CD4-positive, CD25-positive, alpha-beta regulatory T cell (primary cell): ENCODE measurements at regions not wholly inside any gene's neighbourhood (a gene's known extent, or its start where the extent isn't known, plus 50 kb on each side); places are given as distances from the start of the nearest gene placed in this dataset.
"Not testable (repeated sequence)": the region's sequence is repeated elsewhere in the genome, so short reads cannot be mapped to it uniquely, and the experiment has no call there.

Experiments used
- ATAC-seq, 2 donors: fragments of 150-1000 bp; cut with Tn5 transposase; one replicate each; pipeline ENCODE4 v1.10.0; 2021; ENCODE audit warnings: low read depth in 2 of 2, moderate number of reproducible peaks in 2 of 2, moderate library complexity in 1 of 2
- DNase-seq, 3 donors: peaks; one replicate each; pipeline versions ENCODE4 v3.0.0 to v3.0.0-alpha.2; 2012 to 2022; ENCODE audit warnings: mixed read lengths in 1 of 3
- H3K27ac ChIP-seq: one replicate; pipeline ENCODE4 v1.7.0; 2013; ENCODE audit warnings: mild to moderate bottlenecking, low read length; ENCODE audit not compliant: insufficient read depth, poor library complexity, severe bottlenecking
- H3K27me3 ChIP-seq: one replicate; pipeline ENCODE4 v1.7.0; 2013; ENCODE audit warnings: low read length; ENCODE audit not compliant: control insufficient read depth, insufficient read depth
- H3K36me3 ChIP-seq: one replicate; pipeline ENCODE4 v1.7.0; 2013; ENCODE audit warnings: mild to moderate bottlenecking, low read length, moderate library complexity; ENCODE audit not compliant: control insufficient read depth, insufficient read depth
- H3K4me1 ChIP-seq: 2 replicates; pipeline ENCODE4 v1.7.0; 2013; ENCODE audit warnings: mild to moderate bottlenecking, low read length; ENCODE audit not compliant: insufficient read depth, control insufficient read depth, poor library complexity, severe bottlenecking
- H3K4me3 ChIP-seq: one replicate; pipeline ENCODE4 v1.7.0; 2013; ENCODE audit warnings: low read depth, mild to moderate bottlenecking, low read length, moderate library complexity
- H3K9me3 ChIP-seq, 2 experiments: 1 replicate in 1 of 2; 2 replicates in 1 of 2; pipeline ENCODE4 v1.7.0; 2013; ENCODE audit warnings: low read length in 2 of 2, mild to moderate bottlenecking in 1 of 2, moderate library complexity in 1 of 2; ENCODE audit not compliant: control insufficient read depth in 2 of 2
- H3K27ac Mint-ChIP-seq, 3 donors: one replicate each; pipeline ENCODE4 v1.8.0; 2020 to 2022; ENCODE audit warnings: mild to moderate bottlenecking in 3 of 3, mixed read lengths in 3 of 3, moderate library complexity in 2 of 3
- H3K27me3 Mint-ChIP-seq: one replicate; pipeline ENCODE4 v1.8.0; 2022; ENCODE audit warnings: mild to moderate bottlenecking, mixed read lengths
- H3K36me3 Mint-ChIP-seq: one replicate; pipeline ENCODE4 v1.8.0; 2020; ENCODE audit warnings: mixed read lengths
- H3K4me1 Mint-ChIP-seq, 4 donors: one replicate each; pipeline ENCODE4 v1.8.0; 2020 to 2022; ENCODE audit warnings: mixed read lengths in 4 of 4, mild to moderate bottlenecking in 1 of 4
- H3K4me3 Mint-ChIP-seq, 4 donors: one replicate each; pipeline ENCODE4 v1.8.0; 2020 to 2022; ENCODE audit warnings: mild to moderate bottlenecking in 4 of 4, mixed read lengths in 4 of 4, moderate library complexity in 3 of 4
- H3K9me3 Mint-ChIP-seq, 7 donors: one replicate each; pipeline ENCODE4 v1.8.0; 2020 to 2022; ENCODE audit warnings: mixed read lengths in 7 of 7, mild to moderate bottlenecking in 3 of 7, moderate library complexity in 2 of 7

DNA sequence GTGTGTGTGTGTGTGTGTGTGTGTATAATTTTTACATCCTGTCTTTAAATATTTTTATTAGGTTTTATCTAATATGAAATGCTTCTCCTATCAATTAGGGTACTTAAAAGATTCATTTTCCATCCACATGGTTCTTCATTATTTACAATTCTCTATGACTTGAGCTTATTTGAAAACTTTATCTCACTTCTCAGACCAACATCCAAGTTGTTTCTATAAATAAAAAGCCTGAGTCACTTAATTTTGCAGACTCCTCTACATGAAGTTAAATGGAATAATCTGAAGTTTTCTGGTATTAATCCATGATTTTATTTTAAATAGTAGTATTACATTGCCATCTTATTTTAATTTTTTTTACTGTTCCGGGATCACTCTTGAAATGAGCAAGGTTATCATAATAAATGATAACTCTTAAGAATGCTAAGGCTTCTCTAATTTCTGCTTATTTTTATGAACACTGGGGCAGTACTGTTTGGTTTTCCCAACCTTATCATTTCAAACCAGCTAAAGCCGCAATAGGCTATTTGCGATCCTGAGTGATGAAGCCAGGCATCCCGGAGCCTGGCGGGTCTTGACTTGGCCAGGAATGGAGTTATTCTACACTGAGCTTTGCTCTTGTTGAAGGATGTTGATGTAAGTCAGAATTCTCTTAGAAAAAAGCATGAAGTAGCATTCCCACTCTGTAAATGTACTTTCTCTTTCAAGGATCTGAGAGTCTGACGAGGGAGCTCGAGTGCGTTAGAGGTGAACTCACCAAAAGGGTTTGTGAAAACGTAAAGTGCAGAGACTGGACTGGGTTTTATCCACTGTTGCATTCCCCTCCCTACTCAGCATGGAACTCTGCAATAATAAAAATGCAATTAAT lies 220.2 kb upstream of the LRTM1 start:
- H3K4me3 Mint-ChIP-seq: no peak overlapping the region
- peaks cover 0 to 20% (median 2%) of the 10 kb centered on the region in 7 donors for H3K9me3 Mint-ChIP-seq
- no peaks in the 10 kb centered on the region for H3K27me3 ChIP-seq
- no peak overlapping the region for H3K4me3 ChIP-seq
- no peaks in the 10 kb centered on the region for H3K4me1 ChIP-seq
- H3K27me3 Mint-ChIP-seq: no peaks in the 10 kb centered on the region
- H3K36me3 ChIP-seq: no peaks in the 10 kb centered on the region
- DNase-seq (no peak), ATAC-seq (no peak)
- H3K27ac ChIP-seq: no peak overlapping the region
- H3K36me3 Mint-ChIP-seq: no peaks in the 10 kb centered on the region
- H3K27ac Mint-ChIP-seq: no peak overlapping the region
- H3K9me3 ChIP-seq: no peaks in the 10 kb centered on the region
- H3K4me1 Mint-ChIP-seq: no peaks in the 10 kb centered on the region

DNA sequence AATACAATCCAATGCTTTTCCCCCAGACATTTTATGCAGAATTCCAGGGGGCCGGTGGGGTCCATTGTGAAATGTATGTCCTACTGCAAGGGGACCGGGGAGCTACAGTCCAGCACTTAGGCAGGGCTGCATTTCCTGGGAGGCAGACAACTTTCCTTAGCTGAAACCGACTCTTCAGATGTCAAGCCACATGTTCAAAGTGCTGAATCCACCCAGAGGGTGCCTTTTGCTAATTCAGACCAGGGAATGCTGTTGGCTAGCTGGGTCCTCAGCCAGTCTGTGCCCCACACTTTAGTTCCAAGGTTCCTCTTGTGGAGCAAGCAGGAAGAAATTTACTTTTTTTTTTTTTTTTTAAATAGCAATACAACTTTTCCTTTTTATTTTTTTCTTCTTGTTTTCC lies 219.5 kb upstream of the LRTM1 start:
- Mint-ChIP-seq H3K27me3 (no peaks in the 10 kb centered on the region), H3K4me3 (no peak overlapping the region), H3K36me3 (no peaks in the 10 kb centered on the region), H3K27ac (no peak overlapping the region), H3K9me3 (peaks cover 0 to 15% (median 2%) of the 10 kb centered on the region in 7 donors), H3K4me1 (no peaks in the 10 kb centered on the region)
- DNase-seq (no peak), ATAC-seq (no peak)
- Histone ChIP-seq H3K4me1 (no peaks in the 10 kb centered on the region), H3K27me3 (no peaks in the 10 kb centered on the region), H3K36me3 (no peaks in the 10 kb centered on the region), H3K4me3 (no peak overlapping the region), H3K27ac (no peak overlapping the region), H3K9me3 (no peaks in the 10 kb centered on the region)

DNA sequence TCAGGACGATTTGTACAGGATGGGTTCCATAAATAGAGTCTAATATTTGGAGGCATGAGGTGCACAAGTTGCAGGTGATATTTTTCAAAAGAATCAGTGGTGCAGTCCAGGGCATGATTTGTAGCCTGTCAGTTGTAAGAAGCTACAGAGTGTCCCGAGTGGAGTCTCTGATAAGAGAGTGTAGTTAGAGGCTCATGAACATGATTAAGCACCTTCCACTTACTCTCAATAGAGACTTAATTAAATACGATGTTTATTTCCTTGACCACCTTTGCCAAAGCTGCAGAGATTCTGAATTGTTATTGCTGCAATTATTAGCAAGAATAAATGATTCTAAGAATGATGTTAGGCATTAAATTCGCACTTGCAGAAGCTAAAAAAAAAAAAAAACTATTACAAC lies 218.4 kb upstream of the LRTM1 start:
- Mint-ChIP-seq H3K4me3 (no peak overlapping the region), H3K27ac (no peak overlapping the region), H3K9me3 (peaks cover 0 to 9% (median 3%) of the 10 kb centered on the region in 7 donors), H3K4me1 (no peaks in the 10 kb centered on the region), H3K27me3 (no peaks in the 10 kb centered on the region), H3K36me3 (no peaks in the 10 kb centered on the region)
- Histone ChIP-seq H3K27me3 (no peaks in the 10 kb centered on the region), H3K4me1 (no peaks in the 10 kb centered on the region), H3K9me3 (no peaks in the 10 kb centered on the region), H3K4me3 (no peak overlapping the region), H3K36me3 (no peaks in the 10 kb centered on the region), H3K27ac (no peak overlapping the region)
- no peak for DNase-seq
- no peak for ATAC-seq

DNA sequence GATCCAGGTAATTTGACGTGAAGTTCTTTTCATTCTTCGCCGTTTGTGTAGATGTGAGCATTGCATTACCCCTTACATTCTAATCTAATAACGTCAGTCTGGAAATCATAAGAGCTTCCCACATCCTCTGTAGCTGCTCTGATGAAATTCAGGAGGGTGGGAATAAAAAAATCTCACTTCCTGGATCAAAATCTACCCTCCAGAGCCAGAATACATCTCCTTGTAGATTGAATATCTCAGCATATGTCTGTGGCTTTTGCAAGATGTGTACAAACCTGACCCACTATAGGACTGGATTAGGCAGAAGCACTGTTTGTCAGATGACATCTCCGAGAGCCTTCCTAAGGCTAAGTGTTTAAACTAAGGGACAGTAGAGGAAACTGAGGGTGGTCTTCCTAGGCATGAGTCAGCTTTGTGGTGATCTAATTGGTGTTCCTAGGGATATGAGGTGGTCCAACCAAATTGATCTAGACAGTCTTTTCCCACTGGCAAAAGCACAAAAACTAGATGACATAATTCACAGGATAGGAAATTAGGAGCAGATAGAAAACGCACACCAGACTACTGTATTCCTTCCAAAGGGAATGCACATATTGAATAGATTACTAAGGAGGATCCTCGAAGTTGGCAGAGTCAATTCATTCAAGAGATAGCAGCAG lies 216.3 kb upstream of the LRTM1 start:
- Histone ChIP-seq H3K27me3 (no peaks in the 10 kb centered on the region), H3K36me3 (no peaks in the 10 kb centered on the region), H3K4me3 (no peak overlapping the region), H3K9me3 (no peaks in the 10 kb centered on the region), H3K27ac (no peak overlapping the region), H3K4me1 (no peaks in the 10 kb centered on the region)
- Mint-ChIP-seq H3K4me3 (no peak overlapping the region), H3K27me3 (no peaks in the 10 kb centered on the region), H3K27ac (no peak overlapping the region), H3K36me3 (no peaks in the 10 kb centered on the region), H3K9me3 (peaks cover 0 to 9% (median 2%) of the 10 kb centered on the region in 7 donors), H3K4me1 (no peaks in the 10 kb centered on the region)
- DNase-seq (no peak), ATAC-seq (no peak)

DNA sequence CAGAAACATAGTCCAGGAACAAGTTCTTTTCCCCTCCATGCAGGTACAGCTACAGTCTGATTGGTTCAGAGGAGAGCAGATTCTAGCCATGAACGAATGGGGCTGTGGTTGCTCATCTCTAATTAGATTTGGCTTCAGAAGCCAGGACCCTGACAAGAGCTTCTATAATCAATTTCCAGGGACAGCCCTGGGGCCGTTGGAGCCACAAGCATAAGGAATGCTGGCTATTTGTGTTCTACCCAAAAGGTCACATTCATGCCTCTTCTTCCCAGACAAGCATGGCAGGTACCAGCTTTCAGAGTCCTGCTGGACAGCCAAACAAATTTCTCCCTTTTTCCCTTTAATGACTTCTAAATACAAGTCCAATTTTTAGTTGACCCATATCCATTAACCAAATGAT lies 215.5 kb upstream of the LRTM1 start:
- Mint-ChIP-seq H3K4me3 (no peak overlapping the region), H3K4me1 (no peaks in the 10 kb centered on the region), H3K27ac (no peak overlapping the region), H3K9me3 (peaks cover 0 to 9% (median 0%) of the 10 kb centered on the region in 7 donors), H3K36me3 (no peaks in the 10 kb centered on the region), H3K27me3 (no peaks in the 10 kb centered on the region)
- DNase-seq: no peak
- Histone ChIP-seq H3K9me3 (no peaks in the 10 kb centered on the region), H3K4me1 (no peaks in the 10 kb centered on the region), H3K27ac (no peak overlapping the region), H3K4me3 (no peak overlapping the region), H3K27me3 (no peaks in the 10 kb centered on the region), H3K36me3 (no peaks in the 10 kb centered on the region)
- ATAC-seq: no peak

DNA sequence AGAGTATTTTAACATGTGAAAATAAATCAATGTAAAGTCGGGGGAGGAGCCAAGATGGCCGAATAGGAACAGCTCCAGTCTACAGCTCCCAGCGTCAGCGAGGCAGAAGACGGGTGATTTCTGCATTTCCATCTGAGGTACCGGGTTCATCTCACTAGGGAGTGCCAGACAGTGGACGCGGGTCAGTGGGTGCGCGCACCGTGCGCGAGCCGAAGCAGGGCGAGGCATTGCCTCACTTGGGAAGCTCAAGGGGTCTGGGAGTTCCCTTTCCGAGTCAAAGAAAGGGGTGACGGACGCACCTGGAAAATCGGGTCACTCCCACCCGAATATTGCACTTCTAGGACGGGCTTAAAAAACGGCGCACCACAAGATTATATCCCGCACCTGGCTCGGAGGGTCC lies 208.4 kb upstream of the LRTM1 start:
- not testable (repeated sequence) for H3K4me3 ChIP-seq, H3K4me1 ChIP-seq, H3K27me3 Mint-ChIP-seq, H3K27me3 ChIP-seq, H3K27ac Mint-ChIP-seq, H3K9me3 Mint-ChIP-seq, H3K36me3 Mint-ChIP-seq, ATAC-seq, H3K4me1 Mint-ChIP-seq, H3K4me3 Mint-ChIP-seq, H3K9me3 ChIP-seq, DNase-seq, H3K27ac ChIP-seq, H3K36me3 ChIP-seq

DNA sequence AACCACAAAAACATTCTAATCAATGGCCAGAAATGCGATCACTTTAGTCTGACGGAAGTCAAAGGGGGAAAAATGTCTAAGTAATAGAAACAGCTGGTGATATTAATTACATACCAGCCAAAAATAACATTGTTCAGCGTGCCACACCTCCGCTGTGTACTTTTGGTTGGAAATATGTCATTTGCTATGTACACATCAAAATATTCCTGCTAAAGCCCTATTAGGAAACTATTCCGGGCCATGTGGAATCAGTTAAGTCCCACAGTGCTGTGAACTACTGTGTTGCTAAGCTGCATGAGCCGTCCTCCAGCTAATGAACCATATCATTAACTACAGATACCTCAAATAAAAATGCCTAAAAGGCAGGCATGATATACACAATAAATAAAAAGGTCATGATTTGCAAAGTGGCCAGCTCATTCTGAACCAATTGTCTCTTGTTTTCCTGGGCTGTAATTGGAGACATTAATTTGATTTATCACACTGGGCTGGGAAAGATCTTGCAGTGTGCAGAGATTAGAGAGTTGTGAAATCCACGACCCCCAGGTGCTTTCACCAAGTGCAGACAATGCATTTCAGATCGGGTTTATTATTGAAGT lies 200.5 kb upstream of the LRTM1 start:
- Histone ChIP-seq H3K9me3 (no peaks in the 10 kb centered on the region), H3K4me3 (no peak overlapping the region), H3K27me3 (no peaks in the 10 kb centered on the region), H3K36me3 (no peaks in the 10 kb centered on the region), H3K4me1 (no peaks in the 10 kb centered on the region), H3K27ac (no peak overlapping the region)
- no peaks in the 10 kb centered on the region for H3K27me3 Mint-ChIP-seq
- DNase-seq (no peak), ATAC-seq (no peak)
- no peak overlapping the region for H3K27ac Mint-ChIP-seq
- H3K4me1 Mint-ChIP-seq: no peaks in the 10 kb centered on the region
- peaks cover 0 to 8% (median 3%) of the 10 kb centered on the region in 7 donors for H3K9me3 Mint-ChIP-seq
- no peaks in the 10 kb centered on the region for H3K36me3 Mint-ChIP-seq
- no peak overlapping the region for H3K4me3 Mint-ChIP-seq
